Retinal pigment epithelial cell (primary cell): ENCODE measurements at regions not wholly inside any gene's neighbourhood (a gene's known extent, or its start where the extent isn't known, plus 50 kb on each side); places are given as distances from the start of the nearest gene placed in this dataset.
A peak's percentile ranks its signal among the peaks of the same experiment; 100 is the strongest.

Source experiments
- DNase-seq: peaks from one replicate; pipeline ENCODE4 v3.0.0-alpha.2; 2010; ENCODE audit warnings: low read depth
- H3K4me3 ChIP-seq: 2 replicates; pipeline ENCODE4 v1.5.1; 2011; ENCODE audit warnings: mild to moderate bottlenecking, low read length, control low read depth, moderate library complexity
- CTCF ChIP-seq: conservative IDR thresholded peaks from 2 replicates; pipeline ENCODE4 v1.5.1; 2011; ENCODE audit warnings: low read depth, low read length, control low read depth, inconsistent platforms

GRCh38 chr10:28801247-28801646, 123.9 kb downstream of the BAMBI start:
- no peak for DNase-seq
- H3K4me3 ChIP-seq = no peak overlapping the region
- TF ChIP-seq CTCF = no peak

- no peak for DNase-seq
- H3K4me3 ChIP-seq = no peak overlapping the region
- TF ChIP-seq CTCF = no peak
Measured at GRCh38 chr10:28801869-28802268, 124.5 kb downstream of the BAMBI start.

- TF ChIP-seq CTCF = no peak
- H3K4me3 ChIP-seq = no peak overlapping the region
- no peak for DNase-seq
Measured at GRCh38 chr10:28805390-28805789, 128.1 kb downstream of the BAMBI start.

- DNase-seq = no peak
- H3K4me3 ChIP-seq = no peak overlapping the region
- no peak for TF ChIP-seq CTCF
Measured at GRCh38 chr10:28806488-28806941, 129.2 kb downstream of the BAMBI start.

- TF ChIP-seq CTCF = no peak
- H3K4me3 ChIP-seq = no peak overlapping the region
- no peak for DNase-seq
Measured at GRCh38 chr10:28806951-28807759, 129.8 kb downstream of the BAMBI start.

- peak; percentile 20 for DNase-seq
- no peak for TF ChIP-seq CTCF
- H3K4me3 ChIP-seq = no peak overlapping the region
Measured at GRCh38 chr10:28807760-28808613, 130.7 kb downstream of the BAMBI start.
